Neural progenitor cell (in vitro differentiated cells): ENCODE measurements at regions not wholly inside any gene's neighbourhood (a gene's known extent, or its start where the extent isn't known, plus 50 kb on each side); places are given as distances from the start of the nearest gene placed in this dataset.
"Not testable (repeated sequence)": the region's sequence is repeated elsewhere in the genome, so short reads cannot be mapped to it uniquely, and the experiment has no call there.

Experiments used
- DNase-seq: peaks from one replicate; pipeline ENCODE4 v3.0.0-alpha.2; 2016; ENCODE audit warnings: low spot score
- H2AFZ ChIP-seq: fragments of 200-600 bp; sonication (generic); replicated peaks from 2 replicates; pipeline ENCODE4 v1.6.1; 2016; ENCODE audit warnings: antibody characterized with exemption
- H3F3A ChIP-seq: fragments of 200-600 bp; sonication (generic); 2 replicates; pipeline ENCODE4 v1.6.1; 2016; ENCODE audit warnings: antibody characterized with exemption, low read depth
- H3K27ac ChIP-seq: fragments of 200-600 bp; sonication (generic); 2 replicates; pipeline ENCODE4 v1.5.1; 2016; ENCODE audit warnings: mild to moderate bottlenecking
- H3K27me3 ChIP-seq: fragments of 200-600 bp; sonication (generic); 2 replicates; pipeline ENCODE4 v1.6.1; 2016; ENCODE audit warnings: mild to moderate bottlenecking, moderate library complexity
- H3K36me3 ChIP-seq: fragments of 200-600 bp; sonication (generic); 2 replicates; pipeline ENCODE4 v1.5.1; 2016
- H3K4me1 ChIP-seq: fragments of 200-600 bp; sonication (generic); 2 replicates; pipeline ENCODE4 v1.6.1; 2016; ENCODE audit warnings: mixed run types
- H3K4me2 ChIP-seq: fragments of 200-600 bp; sonication (generic); 2 replicates; pipeline ENCODE4 v1.6.1; 2016
- H3K4me3 ChIP-seq: fragments of 200-600 bp; sonication (generic); 2 replicates; pipeline ENCODE4 v1.5.1; 2016
- H3K79me2 ChIP-seq: fragments of 200-600 bp; sonication (generic); 2 replicates; pipeline ENCODE4 v1.6.1; 2016; ENCODE audit warnings: low read depth
- H3K9ac ChIP-seq: fragments of 200-600 bp; sonication (generic); 2 replicates; pipeline ENCODE4 v1.6.1; 2016
- H3K9me3 ChIP-seq: fragments of 200-600 bp; sonication (generic); 2 replicates; pipeline ENCODE4 v1.5.1; 2016; ENCODE audit warnings: low read depth
- H4K20me1 ChIP-seq: fragments of 200-600 bp; sonication (generic); 2 replicates; pipeline ENCODE4 v1.6.1; 2016; ENCODE audit warnings: low read depth
- H3K27ac Mint-ChIP-seq: 3 replicates; pipeline ENCODE4 v1.8.0; 2021; ENCODE audit warnings: mixed read lengths
- H3K27me3 Mint-ChIP-seq: 2 replicates; pipeline ENCODE4 v1.8.0; 2022; ENCODE audit warnings: low read depth, mild to moderate bottlenecking, inconsistent platforms, moderate library complexity, mixed read lengths; ENCODE audit not compliant: insufficient read depth
- H3K36me3 Mint-ChIP-seq: 3 replicates; pipeline ENCODE4 v1.8.0; 2021; ENCODE audit warnings: mixed read lengths
- H3K4me1 Mint-ChIP-seq: 3 replicates; pipeline ENCODE4 v1.8.0; 2021; ENCODE audit warnings: mixed read lengths
- H3K4me3 Mint-ChIP-seq: 3 replicates; pipeline ENCODE4 v1.8.0; 2021; ENCODE audit warnings: mild to moderate bottlenecking, moderate library complexity, mixed read lengths
- H3K9me3 Mint-ChIP-seq: 3 replicates; pipeline ENCODE4 v1.8.0; 2020; ENCODE audit warnings: mixed read lengths
- CTCF ChIP-seq: fragments of 200-600 bp; sonication (generic); IDR thresholded peaks from 2 replicates; pipeline ENCODE4 v1.5.1; 2017; ENCODE audit warnings: antibody characterized with exemption, mild to moderate bottlenecking
- EZH2 ChIP-seq: fragments of 200-600 bp; sonication (generic); IDR thresholded peaks from 2 replicates; pipeline ENCODE4 v1.6.1; 2017; ENCODE audit warnings: antibody characterized with exemption, mild to moderate bottlenecking, moderate library complexity
- EZH2phosphoT487 ChIP-seq: fragments of 200-600 bp; sonication (generic); IDR thresholded peaks from 2 replicates; pipeline ENCODE4 v1.6.1; 2017; ENCODE audit warnings: antibody characterized with exemption

GRCh38 chr21:9778541-9778940, 742.8 kb upstream of the TPTE start:
- not testable (repeated sequence) for H3K79me2 ChIP-seq, H3K27me3 Mint-ChIP-seq, H3K27ac ChIP-seq, H3K4me2 ChIP-seq, H3K36me3 Mint-ChIP-seq, H3K27me3 ChIP-seq, H3K27ac Mint-ChIP-seq, H3K4me1 ChIP-seq, H4K20me1 ChIP-seq, H3K4me3 ChIP-seq, H3K9ac ChIP-seq, H3K4me1 Mint-ChIP-seq, H3F3A ChIP-seq, H2AFZ ChIP-seq, DNase-seq, H3K4me3 Mint-ChIP-seq, H3K36me3 ChIP-seq
- peaks cover 83% of the 10 kb centered on the region for H3K9me3 ChIP-seq
- peaks cover 79% of the 10 kb centered on the region for H3K9me3 Mint-ChIP-seq

- H3K9me3 Mint-ChIP-seq = peaks cover 75% of the 10 kb centered on the region
- peaks cover 76% of the 10 kb centered on the region for H3K9me3 ChIP-seq
- H3K4me1 ChIP-seq = no peaks in the 10 kb centered on the region
- H3K4me3 ChIP-seq = no peak overlapping the region
- H3K27ac ChIP-seq = no peak overlapping the region
- no peak overlapping the region for H3K9ac ChIP-seq
- no peak overlapping the region for H3K4me3 Mint-ChIP-seq
- TF ChIP-seq CTCF (no peak), EZH2phosphoT487 (no peak), EZH2 (no peak)
- H3K27ac Mint-ChIP-seq = no peak overlapping the region
- H2AFZ ChIP-seq = no peak overlapping the region
- peaks cover 8% of the 10 kb centered on the region for H3K27me3 Mint-ChIP-seq
- no peaks in the 10 kb centered on the region for H3K79me2 ChIP-seq
- no peak for DNase-seq
- H3K36me3 Mint-ChIP-seq = peaks cover 2% of the 10 kb centered on the region
- H3K4me1 Mint-ChIP-seq = no peaks in the 10 kb centered on the region
- no peaks in the 10 kb centered on the region for H4K20me1 ChIP-seq
- no peaks in the 10 kb centered on the region for H3K36me3 ChIP-seq
- H3K27me3 ChIP-seq = no peaks in the 10 kb centered on the region
- no peak overlapping the region for H3K4me2 ChIP-seq
- no peaks in the 10 kb centered on the region for H3F3A ChIP-seq
Measured at GRCh38 chr21:9780441-9780937, 740.9 kb upstream of the TPTE start.

GRCh38 chr21:9783587-9783986, 737.8 kb upstream of the TPTE start:
- H3K27me3 Mint-ChIP-seq, H3K9ac ChIP-seq, H3K27ac Mint-ChIP-seq, H2AFZ ChIP-seq, H3K36me3 Mint-ChIP-seq, H4K20me1 ChIP-seq, H3K4me2 ChIP-seq, H3K4me3 ChIP-seq, H3K79me2 ChIP-seq, H3K36me3 ChIP-seq, DNase-seq, H3K27ac ChIP-seq, H3K4me3 Mint-ChIP-seq, H3K4me1 Mint-ChIP-seq, H3K4me1 ChIP-seq, H3F3A ChIP-seq, H3K27me3 ChIP-seq: not testable (repeated sequence)
- H3K9me3 ChIP-seq = peaks cover 62% of the 10 kb centered on the region
- peaks cover 74% of the 10 kb centered on the region for H3K9me3 Mint-ChIP-seq

GRCh38 chr21:9784201-9784600, 737.2 kb upstream of the TPTE start:
- not testable (repeated sequence) for H3K4me2 ChIP-seq, H3K4me3 ChIP-seq, H3K27me3 ChIP-seq, H3K27ac ChIP-seq, H3K4me1 Mint-ChIP-seq, H3K27ac Mint-ChIP-seq, H3K79me2 ChIP-seq, H3K4me3 Mint-ChIP-seq, H3F3A ChIP-seq, DNase-seq, H3K4me1 ChIP-seq, H3K36me3 ChIP-seq, H3K36me3 Mint-ChIP-seq, H3K9ac ChIP-seq, H2AFZ ChIP-seq, H4K20me1 ChIP-seq, H3K27me3 Mint-ChIP-seq
- H3K9me3 ChIP-seq = peaks cover 65% of the 10 kb centered on the region
- peaks cover 74% of the 10 kb centered on the region for H3K9me3 Mint-ChIP-seq

- not testable (repeated sequence) for H3K9ac ChIP-seq, H3K4me1 Mint-ChIP-seq, H3K4me3 ChIP-seq, DNase-seq, H3K27ac ChIP-seq, H4K20me1 ChIP-seq, H3K79me2 ChIP-seq, H2AFZ ChIP-seq, H3K4me3 Mint-ChIP-seq, H3K4me1 ChIP-seq, H3K27ac Mint-ChIP-seq, H3F3A ChIP-seq, H3K27me3 ChIP-seq, H3K27me3 Mint-ChIP-seq, H3K36me3 ChIP-seq, H3K4me2 ChIP-seq, H3K36me3 Mint-ChIP-seq
- H3K9me3 Mint-ChIP-seq = peaks cover 76% of the 10 kb centered on the region
- peaks cover 66% of the 10 kb centered on the region for H3K9me3 ChIP-seq
Measured at GRCh38 chr21:9786092-9786491, 735.3 kb upstream of the TPTE start.

- not testable (repeated sequence) for H3K36me3 ChIP-seq, H3K4me1 Mint-ChIP-seq, H3K4me1 ChIP-seq, H3F3A ChIP-seq, H3K27ac ChIP-seq, H3K27me3 Mint-ChIP-seq, H3K4me3 ChIP-seq, H3K4me3 Mint-ChIP-seq, DNase-seq, H3K9ac ChIP-seq, H2AFZ ChIP-seq, H3K4me2 ChIP-seq, H3K36me3 Mint-ChIP-seq, H3K79me2 ChIP-seq, H3K27me3 ChIP-seq, H4K20me1 ChIP-seq, H3K27ac Mint-ChIP-seq
- peaks cover 80% of the 10 kb centered on the region for H3K9me3 Mint-ChIP-seq
- peaks cover 67% of the 10 kb centered on the region for H3K9me3 ChIP-seq
Measured at GRCh38 chr21:9788281-9788680, 733.1 kb upstream of the TPTE start.

- peaks cover 81% of the 10 kb centered on the region for H3K9me3 Mint-ChIP-seq
- not testable (repeated sequence) for H3K4me1 Mint-ChIP-seq, H3K27me3 ChIP-seq, H3K27ac ChIP-seq, H3K4me2 ChIP-seq, H3K36me3 ChIP-seq, H3K4me1 ChIP-seq, H3K4me3 Mint-ChIP-seq, H3K27me3 Mint-ChIP-seq, H3K4me3 ChIP-seq, H3K36me3 Mint-ChIP-seq, H3F3A ChIP-seq, H2AFZ ChIP-seq, H3K79me2 ChIP-seq, DNase-seq, H4K20me1 ChIP-seq, H3K9ac ChIP-seq, H3K27ac Mint-ChIP-seq
- H3K9me3 ChIP-seq = peaks cover 69% of the 10 kb centered on the region
Measured at GRCh38 chr21:9790354-9790753, 731.0 kb upstream of the TPTE start.
